K562 (cell line): ENCODE measurements at regions not wholly inside any gene's neighbourhood (a gene's known extent, or its start where the extent isn't known, plus 50 kb on each side); places are given as distances from the start of the nearest gene placed in this dataset.

Source experiments
- ARID1B ChIP-seq: fragments of 450-650 bp; IDR thresholded peaks from 2 replicates; pipeline ENCODE4 v1.6.1; 2016; ENCODE audit warnings: antibody characterized with exemption, mild to moderate bottlenecking, inconsistent platforms
- BDP1 ChIP-seq: IDR thresholded peaks from 3 replicates; pipeline ENCODE4 v1.6.1; 2011; ENCODE audit not compliant: insufficient read length, insufficient read depth
- CBFA2T3 ChIP-seq: fragments of 450-650 bp; IDR thresholded peaks from 2 replicates; pipeline ENCODE4 v1.6.1; 2017
- CREB1 ChIP-seq, 2 experiments: sonication (generic) in 1 of 2; formaldehyde crosslinking in 1 of 2; IDR thresholded peaks; 2 replicates each; pipeline versions ENCODE4 v1.6.1 to v1.8.0; 2012 to 2022; ENCODE audit warnings: inconsistent platforms in 1 of 2, mild to moderate bottlenecking in 1 of 2, missing genetic modification reagents in 1 of 2, moderate library complexity in 1 of 2
- CREBBP ChIP-seq: IDR thresholded peaks from one replicate; pipeline ENCODE4 v1.6.1; 2012; ENCODE audit warnings: low read depth, mild to moderate bottlenecking, control low read depth, inconsistent platforms, low read length
- DNMT1 ChIP-seq: fragments of 450-650 bp; IDR thresholded peaks from 2 replicates; pipeline ENCODE4 v1.6.1; 2016; ENCODE audit warnings: antibody characterized with exemption, mild to moderate bottlenecking
- HNRNPH1 ChIP-seq: fragments of 200-400 bp; formaldehyde crosslinking; optimal IDR thresholded peaks from 2 replicates; pipeline ENCODE3; 2017; ENCODE audit warnings: low read depth, mild to moderate bottlenecking, low read length, moderate library complexity
- HNRNPLL ChIP-seq: fragments of 200-400 bp; formaldehyde crosslinking; IDR thresholded peaks from 2 replicates; pipeline ENCODE4 v1.6.1; 2017; ENCODE audit warnings: low read length, low read depth, mild to moderate bottlenecking; ENCODE audit not compliant: poor library complexity, severe bottlenecking
- LCOR ChIP-seq: sonication (generic); formaldehyde crosslinking; IDR thresholded peaks from 2 replicates; pipeline ENCODE4 v1.8.0; 2022; ENCODE audit warnings: mild to moderate bottlenecking, missing genetic modification reagents
- MTA1 ChIP-seq: fragments of 450-650 bp; IDR thresholded peaks from 2 replicates; pipeline ENCODE4 v1.6.1; 2017; ENCODE audit warnings: borderline replicate concordance
- MYC ChIP-seq, 2 experiments: fragments of 250-450 bp in 1 of 2; sonication (Bioruptor Pico) in 1 of 2; IDR thresholded peaks; 2 replicates each; pipeline versions ENCODE4 v1.5.1 to v1.6.1; 2012 to 2021; ENCODE audit warnings: low read depth in 2 of 2, borderline replicate concordance in 1 of 2, improper control_type of control experiment in 1 of 2, low read length in 1 of 2, mild to moderate bottlenecking in 1 of 2, moderate library complexity in 1 of 2
- NCOA2 ChIP-seq, 2 experiments: fragments of 450-650 bp; IDR thresholded peaks; 2 replicates each; pipeline ENCODE4 v1.6.1; 2018; ENCODE audit warnings: mild to moderate bottlenecking in 2 of 2, moderate library complexity in 1 of 2; ENCODE audit not compliant: partially characterized antibody in 2 of 2
- NR2C1 ChIP-seq, 2 experiments: fragments of 450-650 bp; IDR thresholded peaks; 2 replicates each; pipeline ENCODE4 v1.6.1; 2017; ENCODE audit warnings: mild to moderate bottlenecking in 2 of 2, antibody characterized with exemption in 1 of 2, inconsistent platforms in 1 of 2, missing compliant biosample characterization in 1 of 2, missing genetic modification characterization in 1 of 2
- PHF8 ChIP-seq: fragments of 200-600 bp; sonication (generic); IDR thresholded peaks from 2 replicates; pipeline ENCODE4 v1.6.1; 2012; ENCODE audit warnings: mixed run types, mild to moderate bottlenecking, inconsistent platforms, low read length, moderate library complexity, borderline replicate concordance
- PURB ChIP-seq: sonication (generic); formaldehyde crosslinking; IDR thresholded peaks from 2 replicates; pipeline ENCODE4 v1.9.0; 2021; ENCODE audit warnings: low read depth, mild to moderate bottlenecking, missing genetic modification reagents
- RFX5 ChIP-seq: IDR thresholded peaks from 2 replicates; pipeline ENCODE4 v1.6.1; 2011; ENCODE audit warnings: low read depth, mild to moderate bottlenecking, improper control_type of control experiment, low read length
- SMARCA4 ChIP-seq: fragments of 450-650 bp; IDR thresholded peaks from 2 replicates; pipeline ENCODE4 v1.6.1; 2016
- TSC22D4 ChIP-seq: fragments of 450-650 bp; IDR thresholded peaks from 2 replicates; pipeline ENCODE4 v1.6.1; 2016; ENCODE audit warnings: missing genetic modification characterization, missing biosample characterization, control low read depth
- XRCC5 ChIP-seq: fragments of 200-400 bp; formaldehyde crosslinking; IDR thresholded peaks from 2 replicates; pipeline ENCODE4 v1.6.1; 2017; ENCODE audit warnings: low read depth, mild to moderate bottlenecking, low read length
- ZC3H8 ChIP-seq: fragments of 450-650 bp; IDR thresholded peaks from 2 replicates; pipeline ENCODE4 v1.6.1; 2017
- ZKSCAN3 ChIP-seq: fragments of 250-450 bp; sonication (Bioruptor Pico); IDR thresholded peaks from 2 replicates; pipeline ENCODE4 v1.4.0; 2020
- ZNF445 ChIP-seq: fragments of 250-450 bp; sonication (Bioruptor Pico); IDR thresholded peaks from 2 replicates; pipeline ENCODE4 v1.4.0; 2020; ENCODE audit warnings: low read depth, mild to moderate bottlenecking, moderate library complexity
- ZNF778 ChIP-seq: fragments of 450-650 bp; formaldehyde crosslinking; IDR thresholded peaks from 2 replicates; pipeline ENCODE4 v1.4.0; 2020; ENCODE audit warnings: mild to moderate bottlenecking, moderate library complexity
- TF ChIP-seq, protein P1 (sequence below), 2 experiments: fragments of 450-650 bp; IDR thresholded peaks; 2 replicates each; pipeline ENCODE4 v1.6.1; 2018; ENCODE audit warnings: mild to moderate bottlenecking in 2 of 2, low read depth in 1 of 2; ENCODE audit not compliant: partially characterized antibody in 2 of 2
- TF ChIP-seq, protein P2 (sequence below): fragments of 250-450 bp; sonication (Bioruptor Pico); IDR thresholded peaks from 2 replicates; pipeline ENCODE4 v1.4.0; 2020; ENCODE audit warnings: mild to moderate bottlenecking, moderate library complexity

DNA sequence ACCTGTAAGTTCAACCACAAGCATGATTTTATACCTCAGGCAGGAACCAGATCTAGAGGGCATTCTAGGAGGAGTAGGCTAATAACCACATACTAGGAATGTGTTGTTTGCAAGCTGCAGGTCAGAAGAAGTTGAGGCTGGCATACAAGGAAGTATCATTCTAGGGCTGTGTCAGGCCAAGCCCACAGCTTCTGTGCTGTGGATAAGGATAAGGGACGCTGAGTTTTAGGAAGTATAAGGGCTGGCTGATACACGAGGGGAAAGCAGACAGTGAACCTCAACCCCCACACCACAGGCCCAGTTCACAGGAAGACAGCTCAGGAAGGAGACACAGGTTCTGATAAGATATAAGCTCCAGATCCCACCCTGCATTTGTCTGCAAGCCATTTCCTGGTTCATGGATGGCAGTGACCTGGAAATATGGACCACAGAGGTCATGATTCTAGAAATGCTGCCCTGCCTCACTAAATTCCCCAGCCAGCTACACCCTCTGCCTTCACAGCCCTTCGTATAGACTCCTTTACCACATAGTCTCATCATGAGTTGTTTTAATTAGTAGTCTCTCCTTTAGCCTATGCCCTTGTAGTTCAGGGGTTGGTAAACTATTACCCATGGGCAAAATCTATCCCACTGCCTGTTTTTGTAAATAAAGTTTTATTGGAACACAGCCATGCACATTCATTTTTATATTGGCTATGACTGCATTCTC lies 260.7 kb downstream of the OPA1 start (continued):
- TF ChIP-seq, protein P1, sequence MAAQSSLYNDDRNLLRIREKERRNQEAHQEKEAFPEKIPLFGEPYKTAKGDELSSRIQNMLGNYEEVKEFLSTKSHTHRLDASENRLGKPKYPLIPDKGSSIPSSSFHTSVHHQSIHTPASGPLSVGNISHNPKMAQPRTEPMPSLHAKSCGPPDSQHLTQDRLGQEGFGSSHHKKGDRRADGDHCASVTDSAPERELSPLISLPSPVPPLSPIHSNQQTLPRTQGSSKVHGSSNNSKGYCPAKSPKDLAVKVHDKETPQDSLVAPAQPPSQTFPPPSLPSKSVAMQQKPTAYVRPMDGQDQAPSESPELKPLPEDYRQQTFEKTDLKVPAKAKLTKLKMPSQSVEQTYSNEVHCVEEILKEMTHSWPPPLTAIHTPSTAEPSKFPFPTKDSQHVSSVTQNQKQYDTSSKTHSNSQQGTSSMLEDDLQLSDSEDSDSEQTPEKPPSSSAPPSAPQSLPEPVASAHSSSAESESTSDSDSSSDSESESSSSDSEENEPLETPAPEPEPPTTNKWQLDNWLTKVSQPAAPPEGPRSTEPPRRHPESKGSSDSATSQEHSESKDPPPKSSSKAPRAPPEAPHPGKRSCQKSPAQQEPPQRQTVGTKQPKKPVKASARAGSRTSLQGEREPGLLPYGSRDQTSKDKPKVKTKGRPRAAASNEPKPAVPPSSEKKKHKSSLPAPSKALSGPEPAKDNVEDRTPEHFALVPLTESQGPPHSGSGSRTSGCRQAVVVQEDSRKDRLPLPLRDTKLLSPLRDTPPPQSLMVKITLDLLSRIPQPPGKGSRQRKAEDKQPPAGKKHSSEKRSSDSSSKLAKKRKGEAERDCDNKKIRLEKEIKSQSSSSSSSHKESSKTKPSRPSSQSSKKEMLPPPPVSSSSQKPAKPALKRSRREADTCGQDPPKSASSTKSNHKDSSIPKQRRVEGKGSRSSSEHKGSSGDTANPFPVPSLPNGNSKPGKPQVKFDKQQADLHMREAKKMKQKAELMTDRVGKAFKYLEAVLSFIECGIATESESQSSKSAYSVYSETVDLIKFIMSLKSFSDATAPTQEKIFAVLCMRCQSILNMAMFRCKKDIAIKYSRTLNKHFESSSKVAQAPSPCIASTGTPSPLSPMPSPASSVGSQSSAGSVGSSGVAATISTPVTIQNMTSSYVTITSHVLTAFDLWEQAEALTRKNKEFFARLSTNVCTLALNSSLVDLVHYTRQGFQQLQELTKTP (IDR thresholded peaks at IDR 0.05; ENCODE audit: low read depth in 1 of 2, partially characterized antibody in 2 of 2), result peak in 1 of 2 experiments; percentile 69
- TF ChIP-seq, protein P2, sequence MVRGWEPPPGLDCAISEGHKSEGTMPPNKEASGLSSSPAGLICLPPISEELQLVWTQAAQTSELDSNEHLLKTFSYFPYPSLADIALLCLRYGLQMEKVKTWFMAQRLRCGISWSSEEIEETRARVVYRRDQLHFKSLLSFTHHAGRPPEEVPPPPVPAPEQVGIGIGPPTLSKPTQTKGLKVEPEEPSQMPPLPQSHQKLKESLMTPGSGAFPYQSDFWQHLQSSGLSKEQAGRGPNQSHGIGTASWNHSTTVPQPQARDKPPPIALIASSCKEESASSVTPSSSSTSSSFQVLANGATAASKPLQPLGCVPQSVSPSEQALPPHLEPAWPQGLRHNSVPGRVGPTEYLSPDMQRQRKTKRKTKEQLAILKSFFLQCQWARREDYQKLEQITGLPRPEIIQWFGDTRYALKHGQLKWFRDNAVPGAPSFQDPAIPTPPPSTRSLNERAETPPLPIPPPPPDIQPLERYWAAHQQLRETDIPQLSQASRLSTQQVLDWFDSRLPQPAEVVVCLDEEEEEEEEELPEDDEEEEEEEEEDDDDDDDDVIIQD (CRISPR knock-in tag), result no peak
- TF ChIP-seq NCOA2 (IDR thresholded peaks at IDR 0.05; ENCODE audit: partially characterized antibody in 2 of 2) (peak in 1 of 2 experiments; percentile 66), ZNF445 (CRISPR knock-in tag) (no peak), PHF8 (no peak), MYC (IDR thresholded peaks at IDR 0.05; ENCODE audit: low read depth, low read length) (peak; percentile 89), MYC (CRISPR knock-in tag; IDR thresholded peaks at IDR 0.05; ENCODE audit: borderline replicate concordance, low read depth) (no peak), BDP1 (no peak), ZC3H8 (no peak), TSC22D4 (tag) (no peak), CBFA2T3 (peak; percentile 97), CREB1 (IDR thresholded peaks at IDR 0.05) (0 out of 2 replicates have a peak, but pooled peaks have one; percentile 35), CREB1 (CRISPR knock-in tag; IDR thresholded peaks at IDR 0.05) (no peak), MTA1 (0 out of 2 replicates have a peak, but pooled peaks have one; percentile 25), RFX5 (no peak), DNMT1 (no peak), HNRNPLL (no peak), ZNF778 (CRISPR knock-in tag) (no peak), PURB (CRISPR knock-in tag) (no peak), LCOR (CRISPR knock-in tag) (peak; percentile 66), XRCC5 (no peak), ARID1B (peak; percentile 94), SMARCA4 (peak; percentile 89), CREBBP (no peak), ZKSCAN3 (no peak), HNRNPH1 (no peak), NR2C1 (IDR thresholded peaks at IDR 0.05) (peak; percentile 88), NR2C1 (tag; IDR thresholded peaks at IDR 0.05) (peak; percentile 90)
